ENCODE measurements at regions not wholly inside any gene's neighbourhood (a gene's known extent, or its start where the extent isn't known, plus 50 kb on each side); places are given as distances from the start of the nearest gene placed in this dataset.

DNA sequence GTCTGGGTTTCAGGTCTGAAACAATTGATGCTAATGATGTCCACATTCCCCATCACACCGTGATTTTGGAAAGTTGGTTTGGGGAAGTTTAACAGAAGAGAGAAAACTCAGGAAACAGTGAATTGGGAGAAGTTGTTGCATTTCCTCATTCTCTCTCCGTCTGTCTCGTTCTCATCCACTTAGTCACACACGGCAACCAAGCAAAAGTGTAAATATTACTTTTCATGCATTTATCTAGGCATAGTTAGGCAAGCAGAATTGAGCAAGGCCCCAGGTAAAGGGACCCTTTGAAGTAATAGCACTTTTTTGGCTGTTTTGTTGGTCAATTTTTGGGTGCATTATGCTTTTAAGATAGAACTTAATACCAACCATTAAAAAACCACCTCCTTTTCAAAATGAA is 137.0 kb upstream of the SULF2 start:
- TF ChIP-seq CTCF (IDR thresholded peaks at IDR 0.05; ENCODE audit: low read depth, low read length) (no peak), POLR2A (IDR thresholded peaks at IDR 0.05; ENCODE audit: extremely low read depth, insufficient read length) (no peak), MYC (IDR thresholded peaks at IDR 0.05; ENCODE audit: low read depth, low read length) (no peak)
- TF ChIP-seq, protein P1, sequence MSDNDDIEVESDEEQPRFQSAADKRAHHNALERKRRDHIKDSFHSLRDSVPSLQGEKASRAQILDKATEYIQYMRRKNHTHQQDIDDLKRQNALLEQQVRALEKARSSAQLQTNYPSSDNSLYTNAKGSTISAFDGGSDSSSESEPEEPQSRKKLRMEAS (IDR thresholded peaks at IDR 0.05; ENCODE audit: low read depth, low read length): no peak
